ENCODE measurements at regions not wholly inside any gene's neighbourhood (a gene's known extent, or its start where the extent isn't known, plus 50 kb on each side); places are given as distances from the start of the nearest gene placed in this dataset.
"Not testable (repeated sequence)": the region's sequence is repeated elsewhere in the genome, so short reads cannot be mapped to it uniquely, and the experiment has no call there.

GRCh38 chrX:104391906-104392305, 137.2 kb upstream of the ESX1 start:
- H3K9me3 ChIP-seq (ENCODE audit: insufficient read depth, low read depth, low read length): no peaks in the 10 kb centered on the region
- no peak overlapping the region for H3K9ac ChIP-seq (ENCODE audit: low read depth, low read length)
- no peaks in the 10 kb centered on the region for H3K27me3 ChIP-seq (ENCODE audit: insufficient read depth, low read length)
- WGBS: 89% methylated on average over 2 of the region's 4 CpGs
- H3K4me3 ChIP-seq (ENCODE audit: low read length): no peak overlapping the region
- H3K4me1 ChIP-seq (ENCODE audit: insufficient read depth, low read length): no peaks in the 10 kb centered on the region
- H3K36me3 ChIP-seq (ENCODE audit: insufficient read depth, low read length): no peaks in the 10 kb centered on the region
- H3K27ac ChIP-seq (ENCODE audit: low read depth, low read length): no peak overlapping the region

- no peaks in the 10 kb centered on the region for H3K9me3 ChIP-seq (ENCODE audit: insufficient read depth, low read depth, low read length)
- no peak overlapping the region for H3K27ac ChIP-seq (ENCODE audit: low read depth, low read length)
- WGBS: 100% methylated on average over 2 of the region's 2 CpGs
- no peak overlapping the region for H3K4me3 ChIP-seq (ENCODE audit: low read length)
- no peaks in the 10 kb centered on the region for H3K4me1 ChIP-seq (ENCODE audit: insufficient read depth, low read length)
- no peaks in the 10 kb centered on the region for H3K27me3 ChIP-seq (ENCODE audit: insufficient read depth, low read length)
- H3K9ac ChIP-seq (ENCODE audit: low read depth, low read length): no peak overlapping the region
- H3K36me3 ChIP-seq (ENCODE audit: insufficient read depth, low read length): no peaks in the 10 kb centered on the region
Measured at GRCh38 chrX:104376937-104377336, 122.2 kb upstream of the ESX1 start.

GRCh38 chrX:104372547-104372946, 117.8 kb upstream of the ESX1 start:
- Histone ChIP-seq H3K4me3 (ENCODE audit: low read length) (no peak overlapping the region), H3K4me1 (ENCODE audit: insufficient read depth, low read length) (no peaks in the 10 kb centered on the region), H3K36me3 (ENCODE audit: insufficient read depth, low read length) (no peaks in the 10 kb centered on the region), H3K9me3 (ENCODE audit: insufficient read depth, low read depth, low read length) (no peaks in the 10 kb centered on the region), H3K27me3 (ENCODE audit: insufficient read depth, low read length) (no peaks in the 10 kb centered on the region), H3K27ac (ENCODE audit: low read depth, low read length) (no peak overlapping the region), H3K9ac (ENCODE audit: low read depth, low read length) (no peak overlapping the region)
- WGBS: 70% methylated on average over 1 of the region's 1 CpG

- Histone ChIP-seq H3K27me3 (ENCODE audit: insufficient read depth, low read length) (no peaks in the 10 kb centered on the region), H3K4me3 (ENCODE audit: low read length) (no peak overlapping the region), H3K27ac (ENCODE audit: low read depth, low read length) (no peak overlapping the region), H3K9me3 (ENCODE audit: insufficient read depth, low read depth, low read length) (no peaks in the 10 kb centered on the region), H3K9ac (ENCODE audit: low read depth, low read length) (no peak overlapping the region), H3K4me1 (ENCODE audit: insufficient read depth, low read length) (no peaks in the 10 kb centered on the region), H3K36me3 (ENCODE audit: insufficient read depth, low read length) (no peaks in the 10 kb centered on the region)
- 88% methylated on average over 2 of the region's 2 CpGs for WGBS
Measured at GRCh38 chrX:104370089-104370488, 115.4 kb upstream of the ESX1 start.

GRCh38 chrX:104360774-104361173, 106.0 kb upstream of the ESX1 start:
- not testable (repeated sequence) for H3K4me1 ChIP-seq (ENCODE audit: insufficient read depth, low read length); H3K9me3 ChIP-seq (ENCODE audit: insufficient read depth, low read depth, low read length); H3K4me3 ChIP-seq (ENCODE audit: low read length); H3K36me3 ChIP-seq (ENCODE audit: insufficient read depth, low read length); H3K27me3 ChIP-seq (ENCODE audit: insufficient read depth, low read length); H3K27ac ChIP-seq (ENCODE audit: low read depth, low read length); H3K9ac ChIP-seq (ENCODE audit: low read depth, low read length)
- WGBS: 95% methylated on average over 2 of the region's 2 CpGs

GRCh38 chrX:104359124-104359523, 104.4 kb upstream of the ESX1 start:
- Histone ChIP-seq H3K4me1 (ENCODE audit: insufficient read depth, low read length) (no peaks in the 10 kb centered on the region), H3K27me3 (ENCODE audit: insufficient read depth, low read length) (no peaks in the 10 kb centered on the region)
- 83% methylated on average over 1 of the region's 1 CpG for WGBS

GRCh38 chrX:104351173-104351769, 96.5 kb upstream of the ESX1 start:
- Histone ChIP-seq H3K27ac (ENCODE audit: low read depth, low read length) (no peak overlapping the region), H3K4me1 (ENCODE audit: insufficient read depth, low read length) (no peaks in the 10 kb centered on the region), H3K4me3 (ENCODE audit: low read length) (no peak overlapping the region), H3K9me3 (ENCODE audit: insufficient read depth, low read depth, low read length) (no peaks in the 10 kb centered on the region), H3K36me3 (ENCODE audit: insufficient read depth, low read length) (no peaks in the 10 kb centered on the region), H3K9ac (ENCODE audit: low read depth, low read length) (no peak overlapping the region), H3K27me3 (ENCODE audit: insufficient read depth, low read length) (no peaks in the 10 kb centered on the region)
- WGBS: 68% methylated on average over 2 of the region's 3 CpGs

More at GRCh38 chrX:104359124-104359523, 104.4 kb upstream of the ESX1 start:
- no peak overlapping the region for H3K4me3 ChIP-seq (ENCODE audit: low read length)
- H3K27ac ChIP-seq (ENCODE audit: low read depth, low read length): no peak overlapping the region
- H3K9me3 ChIP-seq (ENCODE audit: insufficient read depth, low read depth, low read length): no peaks in the 10 kb centered on the region
- H3K9ac ChIP-seq (ENCODE audit: low read depth, low read length): no peak overlapping the region
- H3K36me3 ChIP-seq (ENCODE audit: insufficient read depth, low read length): no peaks in the 10 kb centered on the region

GRCh38 chrX:104347860-104348259, 93.1 kb upstream of the ESX1 start:
- H3K36me3 ChIP-seq (ENCODE audit: insufficient read depth, low read length): no peaks in the 10 kb centered on the region
- H3K4me3 ChIP-seq (ENCODE audit: low read length): no peak overlapping the region
- no peak overlapping the region for H3K9ac ChIP-seq (ENCODE audit: low read depth, low read length)
- H3K27ac ChIP-seq (ENCODE audit: low read depth, low read length): no peak overlapping the region
- 91% methylated on average over 4 of the region's 4 CpGs for WGBS
- no peaks in the 10 kb centered on the region for H3K27me3 ChIP-seq (ENCODE audit: insufficient read depth, low read length)
- H3K4me1 ChIP-seq (ENCODE audit: insufficient read depth, low read length): no peaks in the 10 kb centered on the region
- H3K9me3 ChIP-seq (ENCODE audit: insufficient read depth, low read depth, low read length): no peaks in the 10 kb centered on the region

GRCh38 chrX:104343428-104344129, 88.8 kb upstream of the ESX1 start:
- no peak overlapping the region for H3K27ac ChIP-seq (ENCODE audit: low read depth, low read length)
- H3K36me3 ChIP-seq (ENCODE audit: insufficient read depth, low read length): no peaks in the 10 kb centered on the region
- no peaks in the 10 kb centered on the region for H3K4me1 ChIP-seq (ENCODE audit: insufficient read depth, low read length)
- H3K27me3 ChIP-seq (ENCODE audit: insufficient read depth, low read length): no peaks in the 10 kb centered on the region
- WGBS: 34% methylated on average over 6 of the region's 8 CpGs
- no peak overlapping the region for H3K9ac ChIP-seq (ENCODE audit: low read depth, low read length)
- no peak overlapping the region for H3K4me3 ChIP-seq (ENCODE audit: low read length)
- H3K9me3 ChIP-seq (ENCODE audit: insufficient read depth, low read depth, low read length): no peaks in the 10 kb centered on the region

GRCh38 chrX:104342065-104342464, 87.3 kb upstream of the ESX1 start:
- H3K27ac ChIP-seq (ENCODE audit: low read depth, low read length): no peak overlapping the region
- H3K36me3 ChIP-seq (ENCODE audit: insufficient read depth, low read length): no peaks in the 10 kb centered on the region
- H3K4me1 ChIP-seq (ENCODE audit: insufficient read depth, low read length): no peaks in the 10 kb centered on the region
- no peak overlapping the region for H3K4me3 ChIP-seq (ENCODE audit: low read length)
- 75% methylated on average over 1 of the region's 2 CpGs for WGBS
- no peaks in the 10 kb centered on the region for H3K27me3 ChIP-seq (ENCODE audit: insufficient read depth, low read length)
- H3K9me3 ChIP-seq (ENCODE audit: insufficient read depth, low read depth, low read length): no peaks in the 10 kb centered on the region
- no peak overlapping the region for H3K9ac ChIP-seq (ENCODE audit: low read depth, low read length)

GRCh38 chrX:104335756-104336155, 81.0 kb upstream of the ESX1 start:
- no peaks in the 10 kb centered on the region for H3K27me3 ChIP-seq (ENCODE audit: insufficient read depth, low read length)
- no peaks in the 10 kb centered on the region for H3K4me1 ChIP-seq (ENCODE audit: insufficient read depth, low read length)
- no peaks in the 10 kb centered on the region for H3K9me3 ChIP-seq (ENCODE audit: insufficient read depth, low read depth, low read length)
- no peaks in the 10 kb centered on the region for H3K36me3 ChIP-seq (ENCODE audit: insufficient read depth, low read length)
- H3K9ac ChIP-seq (ENCODE audit: low read depth, low read length): no peak overlapping the region
- no peak overlapping the region for H3K4me3 ChIP-seq (ENCODE audit: low read length)
- 88% methylated on average over 2 of the region's 3 CpGs for WGBS
- no peak overlapping the region for H3K27ac ChIP-seq (ENCODE audit: low read depth, low read length)

- H3K9me3 ChIP-seq (ENCODE audit: insufficient read depth, low read depth, low read length): no peaks in the 10 kb centered on the region
- H3K36me3 ChIP-seq (ENCODE audit: insufficient read depth, low read length): no peaks in the 10 kb centered on the region
- H3K9ac ChIP-seq (ENCODE audit: low read depth, low read length): no peak overlapping the region
- no peak overlapping the region for H3K4me3 ChIP-seq (ENCODE audit: low read length)
- H3K27ac ChIP-seq (ENCODE audit: low read depth, low read length): no peak overlapping the region
- no peaks in the 10 kb centered on the region for H3K4me1 ChIP-seq (ENCODE audit: insufficient read depth, low read length)
- H3K27me3 ChIP-seq (ENCODE audit: insufficient read depth, low read length): no peaks in the 10 kb centered on the region
- WGBS: 90% methylated on average over 1 of the region's 1 CpG
Measured at GRCh38 chrX:104334971-104335370, 80.2 kb upstream of the ESX1 start.

All from HUES64 (cell line).